Endothelial cell of umbilical vein (primary cell): ENCODE measurements at regions not wholly inside any gene's neighbourhood (a gene's known extent, or its start where the extent isn't known, plus 50 kb on each side); places are given as distances from the start of the nearest gene placed in this dataset.

Source experiments
- CTCF ChIP-seq, 2 donors: IDR thresholded peaks; 1 replicate in 1 of 2; 2 replicates in 1 of 2; pipeline ENCODE4 v1.5.1; 2011; ENCODE audit warnings: low read length in 2 of 2, mild to moderate bottlenecking in 2 of 2, moderate library complexity in 2 of 2, control low read depth in 1 of 2, inconsistent platforms in 1 of 2, low read depth in 1 of 2; ENCODE audit not compliant: insufficient read depth in 1 of 2; ENCODE audit errors: extremely low read depth in 1 of 2
- EZH2 ChIP-seq: IDR thresholded peaks from 2 replicates; pipeline ENCODE4 v1.6.1; 2012; ENCODE audit warnings: borderline replicate concordance, low read depth, mild to moderate bottlenecking, moderate library complexity, low read length, inconsistent platforms; ENCODE audit not compliant: severe bottlenecking
- FOS ChIP-seq: IDR thresholded peaks from 2 replicates; pipeline ENCODE4 v1.6.1; 2011; ENCODE audit warnings: mild to moderate bottlenecking, low read length, moderate library complexity, borderline replicate concordance; ENCODE audit not compliant: insufficient read depth
- GATA2 ChIP-seq: IDR thresholded peaks from 2 replicates; pipeline ENCODE4 v1.7.0; 2011; ENCODE audit warnings: low read depth, mild to moderate bottlenecking, moderate library complexity, mixed read lengths, low read length; ENCODE audit not compliant: insufficient read length, insufficient read depth
- JUN ChIP-seq: IDR thresholded peaks from 2 replicates; pipeline ENCODE4 v1.6.1; 2011; ENCODE audit warnings: borderline replicate concordance, low read depth; ENCODE audit not compliant: insufficient read length, insufficient read depth
- MAX ChIP-seq: IDR thresholded peaks from 2 replicates; pipeline ENCODE4 v1.6.1; 2011; ENCODE audit not compliant: insufficient read depth, insufficient read length
- MYC ChIP-seq: IDR thresholded peaks from one replicate; pipeline ENCODE4 v1.6.1; 2011; ENCODE audit warnings: mild to moderate bottlenecking, low read depth, low read length
- POLR2A ChIP-seq: IDR thresholded peaks from 2 replicates; pipeline ENCODE4 v1.6.1; 2012; ENCODE audit warnings: low read depth, mild to moderate bottlenecking, control low read depth, low read length
- POLR2AphosphoS5 ChIP-seq: IDR thresholded peaks from 2 replicates; pipeline ENCODE4 v1.6.1; 2012; ENCODE audit warnings: low read depth, mild to moderate bottlenecking, control low read depth, low read length, moderate library complexity; ENCODE audit not compliant: insufficient read depth

- no peak for TF ChIP-seq POLR2A
- no peak for TF ChIP-seq CTCF (IDR thresholded peaks at IDR 0.05; ENCODE audit: extremely low read depth in 1 of 2, insufficient read depth in 1 of 2, low read depth in 1 of 2, low read length in 2 of 2)
- peak; percentile 59 for TF ChIP-seq JUN
- no peak for TF ChIP-seq EZH2
- peak; percentile 75 for TF ChIP-seq POLR2AphosphoS5
- TF ChIP-seq MAX, result no peak
- no peak for TF ChIP-seq MYC
- peak; percentile 93 for TF ChIP-seq FOS
- peak; percentile 53 for TF ChIP-seq GATA2
Measured at GRCh38 chr2:51516667-51517066, 484.7 kb upstream of the NRXN1 start.
